ENCODE measurements at regions not wholly inside any gene's neighbourhood (a gene's known extent, or its start where the extent isn't known, plus 50 kb on each side); places are given as distances from the start of the nearest gene placed in this dataset.

DNA sequence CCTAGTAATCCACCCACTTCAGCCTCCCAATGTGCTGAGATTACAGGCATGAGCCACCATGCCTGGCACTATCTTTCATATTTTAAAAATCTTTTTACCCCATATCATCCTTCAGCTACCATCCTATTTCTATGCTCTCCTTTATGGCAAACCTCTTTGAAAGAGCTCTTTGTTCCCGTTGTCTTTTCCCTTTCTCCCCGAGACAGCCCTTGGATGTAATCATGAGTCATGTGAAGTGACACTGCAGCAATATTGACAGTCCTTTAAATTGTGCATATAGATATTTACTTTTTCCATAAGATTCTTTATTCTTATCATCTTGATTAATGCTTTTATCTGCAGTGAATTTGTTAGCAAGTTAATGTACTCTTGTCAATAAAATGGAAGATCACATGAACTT is 286.6 kb downstream of the ANKRD7 start:
- TF ChIP-seq, protein P1, sequence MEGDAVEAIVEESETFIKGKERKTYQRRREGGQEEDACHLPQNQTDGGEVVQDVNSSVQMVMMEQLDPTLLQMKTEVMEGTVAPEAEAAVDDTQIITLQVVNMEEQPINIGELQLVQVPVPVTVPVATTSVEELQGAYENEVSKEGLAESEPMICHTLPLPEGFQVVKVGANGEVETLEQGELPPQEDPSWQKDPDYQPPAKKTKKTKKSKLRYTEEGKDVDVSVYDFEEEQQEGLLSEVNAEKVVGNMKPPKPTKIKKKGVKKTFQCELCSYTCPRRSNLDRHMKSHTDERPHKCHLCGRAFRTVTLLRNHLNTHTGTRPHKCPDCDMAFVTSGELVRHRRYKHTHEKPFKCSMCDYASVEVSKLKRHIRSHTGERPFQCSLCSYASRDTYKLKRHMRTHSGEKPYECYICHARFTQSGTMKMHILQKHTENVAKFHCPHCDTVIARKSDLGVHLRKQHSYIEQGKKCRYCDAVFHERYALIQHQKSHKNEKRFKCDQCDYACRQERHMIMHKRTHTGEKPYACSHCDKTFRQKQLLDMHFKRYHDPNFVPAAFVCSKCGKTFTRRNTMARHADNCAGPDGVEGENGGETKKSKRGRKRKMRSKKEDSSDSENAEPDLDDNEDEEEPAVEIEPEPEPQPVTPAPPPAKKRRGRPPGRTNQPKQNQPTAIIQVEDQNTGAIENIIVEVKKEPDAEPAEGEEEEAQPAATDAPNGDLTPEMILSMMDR (IDR thresholded peaks at IDR 0.05; ENCODE audit: insufficient read depth, low read length, poor library complexity, severe bottlenecking): no peak
- Histone ChIP-seq H3K27me3 (replicated peaks; ENCODE audit: control insufficient read depth, insufficient read depth, low read length) (no peaks in the 10 kb centered on the region), H3K36me3 (ENCODE audit: control insufficient read depth, insufficient read depth, low read length) (no peaks in the 10 kb centered on the region), H3K4me3 (replicated peaks; ENCODE audit: low read depth, low read length) (no peak overlapping the region)
- DNase-seq (ENCODE audit: extremely low read depth, insufficient read length): no peak

DNA sequence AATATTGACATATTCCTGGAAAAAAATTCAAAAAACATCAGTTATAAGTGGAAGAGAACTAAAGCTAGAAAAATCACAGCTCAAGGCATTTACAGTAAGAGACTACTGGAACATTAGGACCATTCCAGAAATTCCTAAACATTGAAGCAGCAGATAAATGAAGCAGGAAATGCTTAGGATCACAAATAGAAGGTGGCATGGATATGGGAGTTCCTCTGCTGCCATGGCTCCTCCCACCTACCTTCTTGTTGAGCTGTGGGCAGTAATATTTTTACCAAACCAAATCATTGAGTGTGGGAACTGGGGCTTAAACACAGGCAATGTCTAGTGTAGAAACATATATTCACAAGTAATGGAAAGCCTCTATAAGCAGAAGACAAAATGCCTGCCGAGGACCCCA is 292.8 kb downstream of the ANKRD7 start:
- Histone ChIP-seq H3K4me3 (replicated peaks; ENCODE audit: low read depth, low read length) (no peak overlapping the region), H3K36me3 (ENCODE audit: control insufficient read depth, insufficient read depth, low read length) (no peaks in the 10 kb centered on the region), H3K27me3 (replicated peaks; ENCODE audit: control insufficient read depth, insufficient read depth, low read length) (no peaks in the 10 kb centered on the region)
- TF ChIP-seq, protein P1 (IDR thresholded peaks at IDR 0.05; ENCODE audit: insufficient read depth, low read length, poor library complexity, severe bottlenecking): no peak
- DNase-seq (ENCODE audit: extremely low read depth, insufficient read length): no peak

DNA sequence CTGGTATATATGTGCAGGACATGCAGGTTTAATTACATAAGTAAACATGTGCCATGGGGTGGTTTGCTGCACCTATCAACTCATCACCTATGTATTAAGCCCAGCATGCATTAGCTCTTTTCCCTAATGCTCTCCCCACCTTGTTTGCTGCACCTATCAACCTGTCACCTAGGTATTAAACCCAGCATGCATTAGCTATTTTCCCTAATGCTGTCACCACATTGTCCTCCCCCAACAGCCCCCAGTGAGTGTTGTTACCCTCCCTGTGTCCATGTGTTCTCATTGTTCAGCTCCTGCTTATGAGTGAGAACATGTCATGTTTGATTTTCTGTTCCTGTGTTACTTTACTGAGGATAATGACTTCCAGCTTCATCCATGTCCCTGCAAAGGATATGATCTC is 300.5 kb downstream of the ANKRD7 start:
- Histone ChIP-seq H3K4me3 (replicated peaks; ENCODE audit: low read depth, low read length) (no peak overlapping the region), H3K27me3 (replicated peaks; ENCODE audit: control insufficient read depth, insufficient read depth, low read length) (no peaks in the 10 kb centered on the region), H3K36me3 (ENCODE audit: control insufficient read depth, insufficient read depth, low read length) (no peaks in the 10 kb centered on the region)
- TF ChIP-seq, protein P1 (IDR thresholded peaks at IDR 0.05; ENCODE audit: insufficient read depth, low read length, poor library complexity, severe bottlenecking): no peak
- DNase-seq (ENCODE audit: extremely low read depth, insufficient read length): no peak

DNA sequence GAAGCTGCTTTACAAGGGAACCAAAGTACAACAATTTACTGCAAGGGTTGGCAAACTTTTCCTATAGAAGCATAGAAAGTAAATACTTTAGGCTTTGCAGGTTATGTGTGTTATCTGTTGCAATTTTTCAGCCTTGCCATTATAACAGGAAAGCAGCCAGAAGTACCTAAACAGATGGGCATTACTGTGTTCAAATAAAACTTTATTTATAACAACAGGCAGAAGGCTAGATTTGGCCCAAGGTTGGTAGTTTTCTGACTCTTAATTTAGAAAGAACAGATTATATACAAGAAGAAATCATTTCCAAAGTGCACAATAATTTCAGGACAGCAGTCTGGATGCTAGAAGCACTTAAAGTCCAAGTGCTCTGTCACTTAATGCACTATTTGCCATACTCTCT is 307.1 kb downstream of the ANKRD7 start:
- H3K36me3 ChIP-seq (ENCODE audit: control insufficient read depth, insufficient read depth, low read length): no peaks in the 10 kb centered on the region
- DNase-seq (ENCODE audit: extremely low read depth, insufficient read length): no peak
- no peak overlapping the region for H3K4me3 ChIP-seq (replicated peaks; ENCODE audit: low read depth, low read length)
- no peaks in the 10 kb centered on the region for H3K27me3 ChIP-seq (replicated peaks; ENCODE audit: control insufficient read depth, insufficient read depth, low read length)
- TF ChIP-seq, protein P1 (IDR thresholded peaks at IDR 0.05; ENCODE audit: insufficient read depth, low read length, poor library complexity, severe bottlenecking): no peak

DNA sequence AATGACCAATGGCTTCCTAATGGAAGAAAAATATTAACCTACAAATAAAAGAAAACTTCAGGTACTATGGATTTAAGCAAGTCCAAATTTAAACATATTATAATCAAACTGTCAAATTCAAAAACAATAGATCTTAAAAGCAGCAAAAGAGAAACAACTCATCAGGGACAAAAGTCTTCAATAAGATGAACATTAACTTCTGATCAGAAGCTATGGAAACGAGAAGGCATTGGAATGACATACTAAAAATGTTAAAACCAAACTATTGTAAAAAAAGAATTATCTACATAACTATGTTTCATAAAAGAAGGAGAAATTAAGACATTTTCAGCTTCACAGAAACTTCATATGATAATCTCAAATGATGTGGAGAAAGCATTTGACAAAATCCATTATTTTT is 334.7 kb downstream of the ANKRD7 start:
- Histone ChIP-seq H3K27me3 (replicated peaks; ENCODE audit: control insufficient read depth, insufficient read depth, low read length) (no peaks in the 10 kb centered on the region), H3K36me3 (ENCODE audit: control insufficient read depth, insufficient read depth, low read length) (no peaks in the 10 kb centered on the region), H3K4me3 (replicated peaks; ENCODE audit: low read depth, low read length) (no peak overlapping the region)
- no peak for DNase-seq (ENCODE audit: extremely low read depth, insufficient read length)
- TF ChIP-seq, protein P1 (IDR thresholded peaks at IDR 0.05; ENCODE audit: insufficient read depth, low read length, poor library complexity, severe bottlenecking): no peak

DNA sequence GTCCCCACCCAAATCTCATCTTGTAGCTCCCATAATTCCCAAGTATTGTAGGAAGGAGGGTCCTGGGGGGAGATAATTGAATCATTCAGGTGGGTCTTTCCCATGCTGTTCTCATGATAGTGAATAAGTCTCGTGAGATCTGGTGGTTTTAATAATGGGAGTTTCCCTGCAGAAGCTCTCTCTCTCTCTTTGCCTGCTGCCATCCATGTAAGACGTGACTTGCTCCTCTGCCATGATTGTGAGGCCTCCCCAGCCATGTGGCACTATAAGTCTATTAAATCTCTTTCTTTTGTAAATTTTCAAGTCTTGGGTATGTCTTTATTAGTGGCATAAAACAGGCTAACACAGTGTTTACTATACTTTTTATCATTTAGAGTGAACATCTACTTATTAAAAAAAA is 338.8 kb downstream of the ANKRD7 start:
- no peak for DNase-seq (ENCODE audit: extremely low read depth, insufficient read length)
- no peaks in the 10 kb centered on the region for H3K36me3 ChIP-seq (ENCODE audit: control insufficient read depth, insufficient read depth, low read length)
- TF ChIP-seq, protein P1 (IDR thresholded peaks at IDR 0.05; ENCODE audit: insufficient read depth, low read length, poor library complexity, severe bottlenecking): no peak
- no peak overlapping the region for H3K4me3 ChIP-seq (replicated peaks; ENCODE audit: low read depth, low read length)
- H3K27me3 ChIP-seq (replicated peaks; ENCODE audit: control insufficient read depth, insufficient read depth, low read length): no peaks in the 10 kb centered on the region
